Loucy (cell line): ENCODE measurements at regions not wholly inside any gene's neighbourhood (a gene's known extent, or its start where the extent isn't known, plus 50 kb on each side); places are given as distances from the start of the nearest gene placed in this dataset.

ENCODE experiments used
- H2AFZ ChIP-seq: fragments of 200-600 bp; sonication (generic); 2 replicates; pipeline ENCODE4 v1.6.0; 2016; ENCODE audit warnings: antibody characterized with exemption, mild to moderate bottlenecking, low read length, moderate library complexity
- H3F3A ChIP-seq: fragments of 200-600 bp; 2 replicates; pipeline ENCODE4 v1.6.0; 2016; ENCODE audit warnings: antibody characterized with exemption, low read depth, mild to moderate bottlenecking
- H3K27me3 ChIP-seq: fragments of 200-600 bp; sonication (generic); 2 replicates; pipeline ENCODE4 v1.6.1; 2014; ENCODE audit warnings: low read length, mild to moderate bottlenecking; ENCODE audit not compliant: insufficient read depth, poor library complexity, severe bottlenecking
- H3K36me3 ChIP-seq: fragments of 200-600 bp; sonication (generic); 2 replicates; pipeline ENCODE4 v1.6.1; 2016; ENCODE audit warnings: low read length; ENCODE audit not compliant: insufficient read depth
- H3K4me1 ChIP-seq: fragments of 200-600 bp; sonication (generic); 2 replicates; pipeline ENCODE4 v1.5.1; 2014; ENCODE audit warnings: low read length, mild to moderate bottlenecking; ENCODE audit not compliant: insufficient read depth, poor library complexity, severe bottlenecking
- H3K4me2 ChIP-seq: fragments of 200-600 bp; sonication (generic); 2 replicates; pipeline ENCODE4 v1.6.0; 2014; ENCODE audit warnings: antibody characterized with exemption, low read length, low read depth, mild to moderate bottlenecking; ENCODE audit not compliant: poor library complexity, severe bottlenecking
- H3K4me3 ChIP-seq: fragments of 200-600 bp; sonication (generic); 2 replicates; pipeline ENCODE4 v1.5.1; 2014; ENCODE audit warnings: low read length, mild to moderate bottlenecking, mixed read lengths; ENCODE audit not compliant: poor library complexity, severe bottlenecking
- H3K79me2 ChIP-seq: fragments of 200-600 bp; sonication (generic); 2 replicates; pipeline ENCODE4 v1.6.1; 2014; ENCODE audit warnings: low read length; ENCODE audit not compliant: insufficient read depth
- H3K9ac ChIP-seq: fragments of 200-600 bp; sonication (generic); 2 replicates; pipeline ENCODE4 v1.6.0; 2014; ENCODE audit warnings: mild to moderate bottlenecking, low read depth, low read length, moderate library complexity; ENCODE audit not compliant: poor library complexity, severe bottlenecking
- H3K9me2 ChIP-seq: fragments of 200-600 bp; sonication (generic); replicated peaks from 2 replicates; pipeline ENCODE4 v1.6.1; 2016; ENCODE audit warnings: low read depth, low read length, mixed read lengths
- H3K9me3 ChIP-seq: fragments of 200-600 bp; sonication (generic); 2 replicates; pipeline ENCODE4 v1.6.1; 2014; ENCODE audit warnings: mild to moderate bottlenecking, antibody characterized with exemption, low read length, low read depth; ENCODE audit not compliant: insufficient read depth
- H4K20me1 ChIP-seq: fragments of 200-600 bp; sonication (generic); 2 replicates; pipeline ENCODE4 v1.6.0; 2014; ENCODE audit warnings: antibody characterized with exemption, low read length, mild to moderate bottlenecking; ENCODE audit not compliant: insufficient read depth, poor library complexity, severe bottlenecking
- CTCF ChIP-seq: fragments of 200-600 bp; sonication (generic); conservative IDR thresholded peaks from 2 replicates; pipeline ENCODE4 v1.5.1; 2014; ENCODE audit warnings: mild to moderate bottlenecking, antibody characterized with exemption, low read length
- EZH2phosphoT487 ChIP-seq: fragments of 200-600 bp; IDR thresholded peaks from 2 replicates; pipeline ENCODE4 v1.6.1; 2018; ENCODE audit warnings: antibody characterized with exemption, mild to moderate bottlenecking, moderate library complexity, borderline replicate concordance

GRCh38 chr2:12811916-12812315 is 95.2 kb downstream of the TRIB2 start:
- Histone ChIP-seq H3K36me3 (no peaks in the 10 kb centered on the region), H3K9ac (no peak overlapping the region), H3K9me3 (no peaks in the 10 kb centered on the region), H3K9me2 (no peaks in the 10 kb centered on the region), H2AFZ (no peak overlapping the region), H3K4me3 (no peak overlapping the region), H4K20me1 (no peaks in the 10 kb centered on the region), H3K79me2 (no peaks in the 10 kb centered on the region), H3K4me2 (no peak overlapping the region), H3K4me1 (peaks cover 17% of the 10 kb centered on the region), H3K27me3 (no peaks in the 10 kb centered on the region), H3F3A (no peaks in the 10 kb centered on the region)
- no peak for TF ChIP-seq CTCF
- no peak for TF ChIP-seq EZH2phosphoT487

- Histone ChIP-seq H3K9me3 (no peaks in the 10 kb centered on the region), H3K27me3 (no peaks in the 10 kb centered on the region), H3K36me3 (no peaks in the 10 kb centered on the region), H4K20me1 (no peaks in the 10 kb centered on the region), H3K4me3 (no peak overlapping the region), H3K4me1 (peaks cover 4% of the 10 kb centered on the region), H3F3A (no peaks in the 10 kb centered on the region), H3K4me2 (no peak overlapping the region), H2AFZ (no peak overlapping the region), H3K79me2 (no peaks in the 10 kb centered on the region), H3K9me2 (no peaks in the 10 kb centered on the region), H3K9ac (no peak overlapping the region)
- TF ChIP-seq EZH2phosphoT487: no peak
- no peak for TF ChIP-seq CTCF
These were observed 96.4 kb downstream of the TRIB2 start for GRCh38 chr2:12813166-12813565.

- Histone ChIP-seq H3K9ac (no peak overlapping the region), H3K36me3 (no peaks in the 10 kb centered on the region), H2AFZ (no peak overlapping the region), H4K20me1 (no peaks in the 10 kb centered on the region), H3K4me2 (no peak overlapping the region), H3K9me2 (no peaks in the 10 kb centered on the region), H3K27me3 (no peaks in the 10 kb centered on the region), H3K4me3 (no peak overlapping the region), H3F3A (no peaks in the 10 kb centered on the region), H3K9me3 (no peaks in the 10 kb centered on the region), H3K4me1 (peaks cover 3% of the 10 kb centered on the region), H3K79me2 (no peaks in the 10 kb centered on the region)
- no peak for TF ChIP-seq EZH2phosphoT487
- no peak for TF ChIP-seq CTCF
These were observed 99.9 kb downstream of the TRIB2 start for GRCh38 chr2:12816379-12817306.
